SK-N-SH treated with all-trans-retinoic acid at 6 μM for 48 hours (cell line): ENCODE measurements at regions not wholly inside any gene's neighbourhood (a gene's known extent, or its start where the extent isn't known, plus 50 kb on each side); places are given as distances from the start of the nearest gene placed in this dataset.

ENCODE experiments used
- ATAC-seq: fragments of 200-7000 bp; cut with Tn5 transposase; 3 replicates; pipeline ENCODE4 v1.9.1; 2020; ENCODE audit warnings: mild to moderate bottlenecking, moderate library complexity
- ARNTL ChIP-seq: fragments of 450-650 bp; formaldehyde crosslinking; IDR thresholded peaks from 2 replicates; pipeline ENCODE4 v1.5.0; 2020; ENCODE audit warnings: low read depth, mild to moderate bottlenecking, moderate library complexity, borderline replicate concordance
- BACH2 ChIP-seq: fragments of 250-450 bp; sonication (Bioruptor Pico); IDR thresholded peaks from 2 replicates; pipeline ENCODE4 v1.9.0; 2021; ENCODE audit warnings: mild to moderate bottlenecking, borderline replicate concordance
- CSDC2 ChIP-seq: fragments of 250-450 bp; sonication (Bioruptor Pico); IDR thresholded peaks from 2 replicates; pipeline ENCODE4 v1.5.0; 2020; ENCODE audit warnings: mild to moderate bottlenecking, moderate library complexity
- ESRRG ChIP-seq: fragments of 250-450 bp; sonication (Bioruptor Pico); IDR thresholded peaks from 2 replicates; pipeline ENCODE4 v1.6.1; 2021; ENCODE audit warnings: mild to moderate bottlenecking
- GLIS3 ChIP-seq: fragments of 250-450 bp; sonication (Bioruptor Pico); IDR thresholded peaks from 2 replicates; pipeline ENCODE4 v1.5.0; 2020; ENCODE audit warnings: mild to moderate bottlenecking, moderate library complexity
- ISL1 ChIP-seq: fragments of 250-450 bp; sonication (Bioruptor Pico); IDR thresholded peaks from 2 replicates; pipeline ENCODE4 v2.1.2; 2022; ENCODE audit warnings: mild to moderate bottlenecking, moderate library complexity
- OSR1 ChIP-seq: fragments of 250-450 bp; sonication (Bioruptor Pico); IDR thresholded peaks from 2 replicates; pipeline ENCODE4 v1.8.0; 2022; ENCODE audit warnings: moderate library complexity, mild to moderate bottlenecking, inconsistent platforms
- PPARA ChIP-seq: fragments of 250-450 bp; sonication (Bioruptor Pico); IDR thresholded peaks from 2 replicates; pipeline ENCODE4 v1.5.0; 2020; ENCODE audit warnings: mild to moderate bottlenecking, borderline replicate concordance
- SNAI2 ChIP-seq: fragments of 250-450 bp; sonication (Bioruptor Pico); IDR thresholded peaks from 2 replicates; pipeline ENCODE4 v1.5.0; 2020; ENCODE audit warnings: mild to moderate bottlenecking, moderate library complexity
- TCF4 ChIP-seq: fragments of 250-450 bp; sonication (Bioruptor Pico); IDR thresholded peaks from 2 replicates; pipeline ENCODE4 v1.8.0; 2021; ENCODE audit warnings: mild to moderate bottlenecking, moderate library complexity, borderline replicate concordance
- ZC3H10 ChIP-seq: fragments of 250-450 bp; sonication (Bioruptor Pico); IDR thresholded peaks from 2 replicates; pipeline ENCODE4 v1.5.1; 2021; ENCODE audit warnings: mild to moderate bottlenecking, moderate library complexity
- ZFP3 ChIP-seq: fragments of 250-450 bp; sonication (Bioruptor Pico); IDR thresholded peaks from 2 replicates; pipeline ENCODE4 v1.5.0; 2020; ENCODE audit warnings: mild to moderate bottlenecking, moderate library complexity
- ZFP30 ChIP-seq: fragments of 450-650 bp; formaldehyde crosslinking; IDR thresholded peaks from 2 replicates; pipeline ENCODE4 v1.5.0; 2022; ENCODE audit warnings: mild to moderate bottlenecking, moderate library complexity
- ZNF565 ChIP-seq: fragments of 450-650 bp; formaldehyde crosslinking; conservative IDR thresholded peaks from 2 replicates; pipeline ENCODE4 v1.5.0; 2020; ENCODE audit warnings: low read depth, mild to moderate bottlenecking, moderate library complexity
- ZNF70 ChIP-seq: fragments of 450-650 bp; formaldehyde crosslinking; IDR thresholded peaks from 2 replicates; pipeline ENCODE4 v1.5.0; 2020; ENCODE audit warnings: mild to moderate bottlenecking, moderate library complexity
- ZNF8 ChIP-seq: fragments of 450-650 bp; formaldehyde crosslinking; IDR thresholded peaks from 2 replicates; pipeline ENCODE4 v1.5.0; 2020; ENCODE audit warnings: mild to moderate bottlenecking, moderate library complexity
- TF ChIP-seq, protein P1 (sequence below): fragments of 250-450 bp; sonication (Bioruptor Pico); IDR thresholded peaks from 2 replicates; pipeline ENCODE4 v1.5.1; 2021; ENCODE audit warnings: mild to moderate bottlenecking, moderate library complexity
- TF ChIP-seq, protein P2 (sequence below): fragments of 250-450 bp; sonication (Bioruptor Pico); IDR thresholded peaks from 2 replicates; pipeline ENCODE4 v1.8.0; 2020; ENCODE audit warnings: mild to moderate bottlenecking, moderate library complexity, borderline replicate concordance
- TF ChIP-seq, protein P3 (sequence below): fragments of 250-450 bp; sonication (Bioruptor Pico); IDR thresholded peaks from 2 replicates; pipeline ENCODE4 v1.5.0; 2020; ENCODE audit warnings: mild to moderate bottlenecking, moderate library complexity
- TF ChIP-seq, protein P4 (sequence below): fragments of 250-450 bp; sonication (Bioruptor Pico); IDR thresholded peaks from 2 replicates; pipeline ENCODE4 v1.8.0; 2021; ENCODE audit warnings: low read depth, mild to moderate bottlenecking, moderate library complexity, borderline replicate concordance

DNA sequence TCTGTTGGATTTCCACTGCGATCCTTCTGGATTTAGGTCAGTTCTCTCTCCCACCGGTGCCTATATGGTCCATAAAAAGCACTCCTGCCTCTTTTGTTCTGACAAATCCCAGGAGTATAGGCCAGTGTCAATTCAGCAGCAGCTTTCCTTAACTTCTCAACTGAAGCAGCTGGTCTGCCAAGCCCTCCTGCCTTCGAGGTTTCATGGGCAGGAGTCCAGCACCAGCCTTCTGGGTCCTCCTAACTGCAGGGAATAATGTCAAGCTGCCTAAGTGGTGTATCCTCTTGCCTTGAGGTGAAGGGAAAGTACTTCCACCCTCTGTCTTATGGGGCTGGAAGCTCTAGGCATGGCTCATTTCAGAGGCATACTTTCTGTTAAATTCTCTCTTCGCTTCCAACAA lies 149.4 kb upstream of the NCAM1 start (continued):
- TF ChIP-seq ZNF8 (no peak), CSDC2 (CRISPR knock-in tag) (no peak)

DNA sequence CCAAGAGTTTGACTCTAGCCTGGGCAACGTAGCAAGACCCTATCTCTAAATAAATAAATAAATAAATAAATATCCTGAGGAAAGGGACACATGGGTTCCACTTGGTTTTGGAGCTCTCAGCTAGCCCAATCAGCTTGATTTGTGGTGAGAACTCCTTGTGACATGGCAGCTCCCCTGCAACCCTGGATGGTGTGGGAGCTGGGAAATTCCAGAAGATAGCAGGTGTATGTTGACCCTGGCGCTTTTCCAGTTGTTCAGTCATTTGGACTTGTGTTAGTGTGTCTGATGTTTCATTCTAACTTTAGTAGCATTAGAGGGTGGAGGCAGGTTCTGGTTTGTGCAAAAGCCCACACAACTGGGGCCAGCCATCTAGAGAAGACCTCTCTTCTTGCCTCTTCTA lies 148.5 kb upstream of the NCAM1 start:
- TF ChIP-seq OSR1 = no peak
- TF ChIP-seq ESRRG = no peak
- TF ChIP-seq, protein P1, sequence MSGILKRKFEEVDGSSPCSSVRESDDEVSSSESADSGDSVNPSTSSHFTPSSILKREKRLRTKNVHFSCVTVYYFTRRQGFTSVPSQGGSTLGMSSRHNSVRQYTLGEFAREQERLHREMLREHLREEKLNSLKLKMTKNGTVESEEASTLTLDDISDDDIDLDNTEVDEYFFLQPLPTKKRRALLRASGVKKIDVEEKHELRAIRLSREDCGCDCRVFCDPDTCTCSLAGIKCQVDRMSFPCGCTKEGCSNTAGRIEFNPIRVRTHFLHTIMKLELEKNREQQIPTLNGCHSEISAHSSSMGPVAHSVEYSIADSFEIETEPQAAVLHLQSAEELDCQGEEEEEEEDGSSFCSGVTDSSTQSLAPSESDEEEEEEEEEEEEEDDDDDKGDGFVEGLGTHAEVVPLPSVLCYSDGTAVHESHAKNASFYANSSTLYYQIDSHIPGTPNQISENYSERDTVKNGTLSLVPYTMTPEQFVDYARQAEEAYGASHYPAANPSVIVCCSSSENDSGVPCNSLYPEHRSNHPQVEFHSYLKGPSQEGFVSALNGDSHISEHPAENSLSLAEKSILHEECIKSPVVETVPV (CRISPR knock-in tag) = no peak
- TF ChIP-seq ZNF8 = no peak
- no peak for TF ChIP-seq ZNF565 (CRISPR knock-in tag)
- no peak for TF ChIP-seq ARNTL
- TF ChIP-seq ZFP3 (CRISPR knock-in tag) = no peak
- no peak for TF ChIP-seq GLIS3
- no peak for TF ChIP-seq TCF4 (CRISPR knock-in tag)
- TF ChIP-seq SNAI2 = no peak
- TF ChIP-seq ZNF70 = no peak
- TF ChIP-seq, protein P2, sequence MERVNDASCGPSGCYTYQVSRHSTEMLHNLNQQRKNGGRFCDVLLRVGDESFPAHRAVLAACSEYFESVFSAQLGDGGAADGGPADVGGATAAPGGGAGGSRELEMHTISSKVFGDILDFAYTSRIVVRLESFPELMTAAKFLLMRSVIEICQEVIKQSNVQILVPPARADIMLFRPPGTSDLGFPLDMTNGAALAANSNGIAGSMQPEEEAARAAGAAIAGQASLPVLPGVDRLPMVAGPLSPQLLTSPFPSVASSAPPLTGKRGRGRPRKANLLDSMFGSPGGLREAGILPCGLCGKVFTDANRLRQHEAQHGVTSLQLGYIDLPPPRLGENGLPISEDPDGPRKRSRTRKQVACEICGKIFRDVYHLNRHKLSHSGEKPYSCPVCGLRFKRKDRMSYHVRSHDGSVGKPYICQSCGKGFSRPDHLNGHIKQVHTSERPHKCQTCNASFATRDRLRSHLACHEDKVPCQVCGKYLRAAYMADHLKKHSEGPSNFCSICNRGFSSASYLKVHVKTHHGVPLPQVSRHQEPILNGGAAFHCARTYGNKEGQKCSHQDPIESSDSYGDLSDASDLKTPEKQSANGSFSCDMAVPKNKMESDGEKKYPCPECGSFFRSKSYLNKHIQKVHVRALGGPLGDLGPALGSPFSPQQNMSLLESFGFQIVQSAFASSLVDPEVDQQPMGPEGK = no peak
- no peak for TF ChIP-seq BACH2 (CRISPR knock-in tag)
- no peak for TF ChIP-seq ISL1 (CRISPR knock-in tag)
- no peak for TF ChIP-seq ZFP30 (CRISPR knock-in tag)
- TF ChIP-seq, protein P3, sequence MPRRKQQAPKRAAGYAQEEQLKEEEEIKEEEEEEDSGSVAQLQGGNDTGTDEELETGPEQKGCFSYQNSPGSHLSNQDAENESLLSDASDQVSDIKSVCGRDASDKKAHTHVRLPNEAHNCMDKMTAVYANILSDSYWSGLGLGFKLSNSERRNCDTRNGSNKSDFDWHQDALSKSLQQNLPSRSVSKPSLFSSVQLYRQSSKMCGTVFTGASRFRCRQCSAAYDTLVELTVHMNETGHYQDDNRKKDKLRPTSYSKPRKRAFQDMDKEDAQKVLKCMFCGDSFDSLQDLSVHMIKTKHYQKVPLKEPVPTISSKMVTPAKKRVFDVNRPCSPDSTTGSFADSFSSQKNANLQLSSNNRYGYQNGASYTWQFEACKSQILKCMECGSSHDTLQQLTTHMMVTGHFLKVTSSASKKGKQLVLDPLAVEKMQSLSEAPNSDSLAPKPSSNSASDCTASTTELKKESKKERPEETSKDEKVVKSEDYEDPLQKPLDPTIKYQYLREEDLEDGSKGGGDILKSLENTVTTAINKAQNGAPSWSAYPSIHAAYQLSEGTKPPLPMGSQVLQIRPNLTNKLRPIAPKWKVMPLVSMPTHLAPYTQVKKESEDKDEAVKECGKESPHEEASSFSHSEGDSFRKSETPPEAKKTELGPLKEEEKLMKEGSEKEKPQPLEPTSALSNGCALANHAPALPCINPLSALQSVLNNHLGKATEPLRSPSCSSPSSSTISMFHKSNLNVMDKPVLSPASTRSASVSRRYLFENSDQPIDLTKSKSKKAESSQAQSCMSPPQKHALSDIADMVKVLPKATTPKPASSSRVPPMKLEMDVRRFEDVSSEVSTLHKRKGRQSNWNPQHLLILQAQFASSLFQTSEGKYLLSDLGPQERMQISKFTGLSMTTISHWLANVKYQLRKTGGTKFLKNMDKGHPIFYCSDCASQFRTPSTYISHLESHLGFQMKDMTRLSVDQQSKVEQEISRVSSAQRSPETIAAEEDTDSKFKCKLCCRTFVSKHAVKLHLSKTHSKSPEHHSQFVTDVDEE (CRISPR knock-in tag) = no peak
- TF ChIP-seq, protein P4, sequence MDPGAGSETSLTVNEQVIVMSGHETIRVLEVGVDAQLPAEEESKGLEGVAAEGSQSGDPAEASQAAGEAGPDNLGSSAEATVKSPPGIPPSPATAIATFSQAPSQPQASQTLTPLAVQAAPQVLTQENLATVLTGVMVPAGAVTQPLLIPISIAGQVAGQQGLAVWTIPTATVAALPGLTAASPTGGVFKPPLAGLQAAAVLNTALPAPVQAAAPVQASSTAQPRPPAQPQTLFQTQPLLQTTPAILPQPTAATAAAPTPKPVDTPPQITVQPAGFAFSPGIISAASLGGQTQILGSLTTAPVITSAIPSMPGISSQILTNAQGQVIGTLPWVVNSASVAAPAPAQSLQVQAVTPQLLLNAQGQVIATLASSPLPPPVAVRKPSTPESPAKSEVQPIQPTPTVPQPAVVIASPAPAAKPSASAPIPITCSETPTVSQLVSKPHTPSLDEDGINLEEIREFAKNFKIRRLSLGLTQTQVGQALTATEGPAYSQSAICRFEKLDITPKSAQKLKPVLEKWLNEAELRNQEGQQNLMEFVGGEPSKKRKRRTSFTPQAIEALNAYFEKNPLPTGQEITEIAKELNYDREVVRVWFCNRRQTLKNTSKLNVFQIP (CRISPR knock-in tag) = no peak
- TF ChIP-seq CSDC2 (CRISPR knock-in tag) = no peak
- TF ChIP-seq PPARA (CRISPR knock-in tag) = no peak
- TF ChIP-seq, all 23 proteins: peak for 0
- no peak for ATAC-seq

DNA sequence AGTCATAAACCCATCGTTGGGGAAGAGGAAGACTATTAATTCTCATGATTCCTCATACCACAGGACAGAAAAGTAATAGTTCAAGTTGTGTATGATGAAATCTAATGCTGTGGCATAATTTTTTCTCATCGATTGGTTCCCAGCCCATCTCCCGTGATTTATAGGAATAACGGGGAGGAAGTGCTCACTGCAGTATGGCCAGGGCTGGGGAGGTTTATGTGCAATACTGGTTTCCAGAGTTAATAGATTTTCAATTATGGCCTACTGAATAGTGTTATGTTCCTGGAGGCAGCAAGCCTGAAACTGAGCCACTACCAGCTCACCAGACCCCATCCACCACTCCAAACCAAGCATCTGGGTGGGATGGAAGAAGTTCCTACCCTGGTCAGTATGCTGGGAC lies 147.1 kb upstream of the NCAM1 start:
- TF ChIP-seq ZNF8 (no peak), ESRRG (no peak)
- TF ChIP-seq, protein P3 (CRISPR knock-in tag) = no peak
- ATAC-seq = no peak

DNA sequence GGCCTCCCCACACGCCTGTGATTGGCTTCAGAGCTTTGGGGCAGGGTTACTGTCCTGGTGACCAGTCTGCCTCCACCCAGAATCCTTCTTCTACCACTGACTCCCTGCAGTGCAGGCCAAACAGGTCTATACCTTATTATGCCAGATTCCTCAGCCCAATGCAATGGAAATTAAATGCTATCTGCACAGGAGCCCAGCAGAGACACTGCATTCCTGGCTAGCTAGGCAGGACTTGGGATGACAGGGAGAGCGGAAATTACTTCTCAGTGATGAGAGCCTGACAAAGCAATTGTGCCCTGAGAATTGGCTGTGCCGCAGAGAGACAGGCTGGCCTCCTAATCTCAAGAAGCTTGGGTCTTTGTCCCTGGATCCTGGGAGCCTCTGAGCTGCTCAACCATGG lies 143.8 kb upstream of the NCAM1 start:
- ATAC-seq = no peak
- TF ChIP-seq SNAI2 = no peak
- no peak for TF ChIP-seq ZNF8
- TF ChIP-seq ZC3H10 (CRISPR knock-in tag) = no peak
- no peak for TF ChIP-seq ZNF70
- TF ChIP-seq CSDC2 (CRISPR knock-in tag) = no peak
- TF ChIP-seq, protein P1 (CRISPR knock-in tag) = no peak
- no peak for TF ChIP-seq GLIS3
- no peak for TF ChIP-seq OSR1
